Coronary artery (tissue), 2 donors: ENCODE measurements at regions not wholly inside any gene's neighbourhood (a gene's known extent, or its start where the extent isn't known, plus 50 kb on each side); places are given as distances from the start of the nearest gene placed in this dataset.

ENCODE experiments used
- DNase-seq: peaks from one replicate; pipeline ENCODE4 v3.0.0-alpha.2; 2017; ENCODE audit warnings: low spot score
- H3K27ac ChIP-seq, 2 donors: fragments of 200-600 bp; sonication (generic); one replicate each; pipeline ENCODE4 v1.5.1; 2016 to 2019
- H3K4me3 ChIP-seq: fragments of 200-600 bp; sonication (generic); 2 replicates; pipeline ENCODE4 v1.5.1; 2016; ENCODE audit warnings: mild to moderate bottlenecking, moderate library complexity
- TF ChIP-seq, protein P1 (sequence below): fragments of 200-600 bp; sonication (generic); IDR thresholded peaks from one replicate; pipeline ENCODE4 v1.5.1; 2019; ENCODE audit warnings: antibody characterized with exemption

DNA sequence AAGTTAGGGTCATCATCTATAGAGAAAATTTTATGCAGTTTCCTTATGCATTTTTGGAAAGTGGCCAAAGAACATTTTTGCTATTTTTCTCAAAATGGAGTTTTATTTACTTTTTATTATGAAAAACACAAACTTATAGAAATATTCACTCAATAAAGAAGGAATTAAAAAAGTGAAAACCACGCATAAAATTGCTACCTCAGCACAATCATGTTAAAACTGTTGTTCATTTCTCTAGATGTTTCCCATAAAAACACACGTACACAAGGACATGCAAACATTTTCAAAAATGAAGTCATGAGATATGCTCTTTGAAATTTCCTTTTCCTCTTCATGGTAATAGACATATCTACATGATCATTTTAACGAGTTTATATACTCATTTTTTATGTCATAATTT is 536.8 kb upstream of the MAGEB18 start:
- DNase-seq: no peak
- no peak overlapping the region for H3K27ac ChIP-seq
- TF ChIP-seq, protein P1, sequence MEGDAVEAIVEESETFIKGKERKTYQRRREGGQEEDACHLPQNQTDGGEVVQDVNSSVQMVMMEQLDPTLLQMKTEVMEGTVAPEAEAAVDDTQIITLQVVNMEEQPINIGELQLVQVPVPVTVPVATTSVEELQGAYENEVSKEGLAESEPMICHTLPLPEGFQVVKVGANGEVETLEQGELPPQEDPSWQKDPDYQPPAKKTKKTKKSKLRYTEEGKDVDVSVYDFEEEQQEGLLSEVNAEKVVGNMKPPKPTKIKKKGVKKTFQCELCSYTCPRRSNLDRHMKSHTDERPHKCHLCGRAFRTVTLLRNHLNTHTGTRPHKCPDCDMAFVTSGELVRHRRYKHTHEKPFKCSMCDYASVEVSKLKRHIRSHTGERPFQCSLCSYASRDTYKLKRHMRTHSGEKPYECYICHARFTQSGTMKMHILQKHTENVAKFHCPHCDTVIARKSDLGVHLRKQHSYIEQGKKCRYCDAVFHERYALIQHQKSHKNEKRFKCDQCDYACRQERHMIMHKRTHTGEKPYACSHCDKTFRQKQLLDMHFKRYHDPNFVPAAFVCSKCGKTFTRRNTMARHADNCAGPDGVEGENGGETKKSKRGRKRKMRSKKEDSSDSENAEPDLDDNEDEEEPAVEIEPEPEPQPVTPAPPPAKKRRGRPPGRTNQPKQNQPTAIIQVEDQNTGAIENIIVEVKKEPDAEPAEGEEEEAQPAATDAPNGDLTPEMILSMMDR: no peak
- no peak overlapping the region for H3K4me3 ChIP-seq

DNA sequence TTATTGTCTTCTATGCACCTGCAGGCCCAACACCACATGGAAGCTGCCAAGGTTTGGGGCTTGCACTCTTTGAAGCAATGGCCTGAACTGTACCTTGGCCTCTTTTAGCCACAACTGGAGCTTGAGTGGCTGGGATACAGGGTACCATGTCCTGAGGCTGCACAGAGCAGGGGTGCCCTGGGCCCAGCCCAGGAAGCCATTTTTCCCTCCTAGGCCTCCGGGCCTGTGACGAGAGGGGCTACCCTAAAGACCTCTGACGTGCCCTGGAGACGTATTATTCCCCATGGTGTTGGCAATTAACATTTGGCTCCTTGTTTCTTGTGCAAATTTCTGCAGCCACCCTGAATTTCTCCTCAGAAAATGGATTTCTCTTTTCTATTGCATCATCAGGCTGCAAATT is 519.9 kb upstream of the MAGEB18 start:
- Histone ChIP-seq H3K27ac (no peak overlapping the region), H3K4me3 (no peak overlapping the region)
- no peak for DNase-seq
- TF ChIP-seq, protein P1: no peak

DNA sequence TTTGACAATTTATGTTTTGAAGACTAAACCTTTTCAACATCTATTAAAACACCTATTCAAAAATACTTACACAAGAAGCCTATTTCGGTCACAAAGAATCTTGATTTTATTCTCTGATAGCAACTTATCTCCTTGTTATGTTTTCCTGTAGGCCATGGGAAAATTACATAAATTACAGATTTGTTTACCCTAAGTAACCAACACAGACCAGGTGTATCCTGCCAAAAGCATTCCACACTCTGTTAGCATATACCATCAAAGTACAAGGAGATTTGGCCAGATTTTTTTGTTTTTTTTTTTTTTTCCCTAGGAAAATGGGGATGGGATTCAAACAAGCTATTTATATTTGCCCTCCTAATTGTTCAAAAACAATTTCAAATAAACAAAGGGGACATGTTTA is 497.9 kb upstream of the MAGEB18 start:
- Histone ChIP-seq H3K4me3 (no peak overlapping the region), H3K27ac (no peak overlapping the region)
- DNase-seq: no peak
- TF ChIP-seq, protein P1: no peak

DNA sequence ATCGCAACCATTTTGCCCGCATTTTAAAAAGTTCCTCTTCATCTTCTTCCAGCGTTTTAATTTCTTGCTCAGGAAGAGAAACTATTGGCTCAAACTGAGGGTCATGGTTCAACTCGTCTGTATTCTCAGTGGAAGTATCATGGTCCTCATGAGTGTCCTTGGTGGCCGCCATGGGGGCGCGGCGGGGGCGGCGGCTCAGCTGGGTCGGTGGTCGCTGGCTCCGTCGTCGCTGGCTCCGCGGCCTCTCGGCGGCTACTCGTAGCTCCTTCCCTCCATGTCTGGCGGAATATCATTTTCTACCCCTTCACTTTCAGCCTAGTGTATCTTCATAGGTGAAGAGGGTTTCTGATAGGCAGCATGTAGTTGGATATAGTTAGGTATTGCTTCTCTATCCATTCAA is 492.0 kb upstream of the MAGEB18 start:
- TF ChIP-seq, protein P1: no peak
- no peak for DNase-seq
- Histone ChIP-seq H3K4me3 (no peak overlapping the region), H3K27ac (no peak overlapping the region)

DNA sequence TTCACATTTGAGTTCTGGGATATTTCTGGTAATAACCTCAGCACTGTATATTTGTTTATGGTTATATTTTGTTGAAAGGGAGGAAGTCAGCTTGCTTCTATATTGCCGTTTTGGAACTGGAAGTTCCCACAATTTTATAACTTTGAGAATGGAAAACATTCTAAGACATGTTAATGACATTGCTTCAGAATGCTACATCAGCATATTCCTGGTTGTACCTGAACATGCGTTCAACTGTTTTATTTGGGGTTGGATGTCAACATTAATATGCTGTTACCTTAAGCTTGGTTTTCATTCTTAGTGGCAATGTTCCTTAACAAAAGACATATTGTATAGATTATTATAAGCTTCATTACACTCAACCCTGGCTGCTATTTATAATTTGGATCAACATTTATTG is 489.4 kb upstream of the MAGEB18 start:
- TF ChIP-seq, protein P1: no peak
- no peak for DNase-seq
- H3K27ac ChIP-seq: no peak overlapping the region
- no peak overlapping the region for H3K4me3 ChIP-seq

DNA sequence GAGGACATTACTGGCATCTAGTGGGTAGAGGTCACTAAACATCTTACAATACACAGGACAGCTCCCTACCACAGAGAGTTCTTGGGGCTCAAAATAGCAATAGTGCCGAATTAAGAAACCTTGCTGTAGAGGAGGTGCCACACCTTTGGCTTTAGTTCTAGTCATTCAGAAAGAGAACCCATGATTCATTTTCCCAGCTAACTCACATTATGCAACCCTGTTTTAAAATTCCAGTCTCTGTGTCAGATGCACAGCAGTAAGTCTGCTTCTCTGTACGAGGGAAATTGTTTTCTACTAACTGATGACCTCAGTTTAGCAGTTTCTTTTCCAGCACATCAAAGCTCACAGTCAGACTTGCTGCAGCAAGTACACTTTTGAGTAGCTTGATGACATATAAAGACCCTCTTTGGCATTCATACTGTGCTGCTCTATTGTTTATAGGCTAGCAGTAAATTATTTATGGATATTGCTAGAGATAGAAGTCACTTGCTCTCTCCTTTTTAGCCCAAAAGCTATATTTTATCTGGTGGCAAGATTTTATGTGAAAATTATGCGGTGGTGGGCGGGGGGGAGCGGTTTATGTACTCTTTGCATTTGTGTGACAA is 487.8 kb upstream of the MAGEB18 start:
- no peak for DNase-seq
- no peak overlapping the region for H3K27ac ChIP-seq
- H3K4me3 ChIP-seq: no peak overlapping the region
- TF ChIP-seq, protein P1: no peak

DNA sequence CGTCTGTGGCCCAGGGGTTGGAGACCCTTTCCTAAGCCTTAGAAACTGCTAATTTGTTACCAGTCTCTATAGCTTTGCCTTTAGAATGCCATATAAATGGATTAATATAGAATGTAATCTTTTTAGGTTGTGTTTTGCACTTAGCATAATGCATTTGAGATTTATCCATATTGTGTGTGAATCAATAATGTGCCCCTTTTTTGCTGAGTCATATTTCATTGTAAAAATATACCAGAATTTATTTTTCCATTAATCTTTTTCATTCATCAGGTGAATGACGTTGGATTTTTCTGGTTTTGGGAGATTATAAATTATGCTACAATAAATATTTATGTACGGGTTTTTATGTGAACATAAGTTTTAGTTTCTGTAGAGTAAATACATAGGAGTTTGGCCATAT is 478.8 kb upstream of the MAGEB18 start:
- TF ChIP-seq, protein P1: no peak
- Histone ChIP-seq H3K4me3 (no peak overlapping the region), H3K27ac (no peak overlapping the region)
- DNase-seq: no peak
